Lower leg skin (tissue), 3 donors: ENCODE measurements at regions not wholly inside any gene's neighbourhood (a gene's known extent, or its start where the extent isn't known, plus 50 kb on each side); places are given as distances from the start of the nearest gene placed in this dataset.

Source experiments
- CTCF ChIP-seq, 3 donors: fragments of 450-650 bp; IDR thresholded peaks; one replicate each; pipeline ENCODE4 v1.5.1; 2016; ENCODE audit warnings: antibody characterized with exemption in 3 of 3, mild to moderate bottlenecking in 3 of 3, moderate library complexity in 2 of 3
- POLR2A ChIP-seq, 2 donors: fragments of 450-650 bp; IDR thresholded peaks; one replicate each; pipeline ENCODE4 v1.6.1; 2016 to 2017; ENCODE audit warnings: antibody characterized with exemption in 2 of 2, mild to moderate bottlenecking in 1 of 2, moderate library complexity in 1 of 2

- TF ChIP-seq POLR2A (IDR thresholded peaks at IDR 0.05): no peak
- TF ChIP-seq CTCF (IDR thresholded peaks at IDR 0.05): no peak
These were observed 105.9 kb upstream of the PCDH15 start for GRCh38 chr10:54906940-54907339.
